Heart left ventricle (tissue), 16 donors: ENCODE measurements at regions not wholly inside any gene's neighbourhood (a gene's known extent, or its start where the extent isn't known, plus 50 kb on each side); places are given as distances from the start of the nearest gene placed in this dataset.

Source experiments
- ATAC-seq, 4 donors: fragments of 200-7000 bp; cut with Tn5 transposase; one replicate each; pipeline ENCODE4 v1.9.1; 2020 to 2022; ENCODE audit warnings: moderate library complexity in 4 of 4, mild to moderate bottlenecking in 3 of 4, moderate number of reproducible peaks in 1 of 4
- DNase-seq, 5 donors: peaks; one replicate each; pipeline ENCODE4 v3.0.0-alpha.2; 2020
- H3K27ac ChIP-seq, 12 donors: fragments of 200-600 bp; sonication (generic) in 4 of 12; one replicate each; pipeline versions ENCODE4 v1.5.0 to v1.8.0; 2016 to 2022; ENCODE audit warnings: mild to moderate bottlenecking in 2 of 12
- H3K27me3 ChIP-seq, 9 donors: fragments of 200-600 bp; sonication (generic) in 2 of 9; one replicate each; pipeline versions ENCODE4 v1.5.1 to v1.8.0; 2016 to 2022; ENCODE audit warnings: mild to moderate bottlenecking in 3 of 9
- H3K36me3 ChIP-seq, 9 donors: fragments of 200-600 bp; sonication (generic) in 2 of 9; one replicate each; pipeline versions ENCODE4 v1.5.0 to v1.8.0; 2018 to 2022; ENCODE audit warnings: mild to moderate bottlenecking in 2 of 9
- H3K4me1 ChIP-seq, 12 donors: fragments of 200-600 bp; sonication (generic) in 4 of 12; one replicate each; pipeline versions ENCODE4 v1.5.0 to v1.8.0; 2016 to 2022; ENCODE audit warnings: mild to moderate bottlenecking in 3 of 12
- H3K4me3 ChIP-seq, 12 donors: fragments of 200-600 bp; sonication (generic) in 4 of 12; one replicate each; pipeline versions ENCODE4 v1.5.0 to v1.8.0; 2017 to 2022; ENCODE audit warnings: mild to moderate bottlenecking in 9 of 12, moderate library complexity in 4 of 12
- H3K9me3 ChIP-seq, 12 donors: fragments of 200-600 bp; sonication (generic) in 4 of 12; one replicate each; pipeline versions ENCODE4 v1.5.0 to v1.8.0; 2016 to 2022; ENCODE audit warnings: mild to moderate bottlenecking in 1 of 12
- CTCF ChIP-seq, 12 donors: fragments of 200-600 bp; sonication (generic) in 4 of 12; IDR thresholded peaks; one replicate each; pipeline versions ENCODE4 v1.5.0 to v1.8.0; 2018 to 2022; ENCODE audit warnings: antibody characterized with exemption in 12 of 12, mild to moderate bottlenecking in 5 of 12
- POLR2A ChIP-seq, 2 donors: fragments of 450-650 bp; IDR thresholded peaks; one replicate each; pipeline ENCODE4 v1.6.1; 2017; ENCODE audit warnings: antibody characterized with exemption in 2 of 2, mild to moderate bottlenecking in 2 of 2, moderate library complexity in 2 of 2
- WGBS, 4 donors: extraction: QIAGEN DNeasy Blood & Tissue Kit in 2 of 4; methylation state at CpG; one replicate each; pipeline versions ENCODE4 v1.1.5 to v1.1.7; 2013 to 2018; 5-methylcytosine and 5-hydroxymethylcytosine counted together
- intact Hi-C, 10 donors: fragments of 100-400 bp; cut with DNase I; formaldehyde crosslinking; loops; one replicate each; pipeline versions ENCODE4 v1.11.1 to v1.14.2; 2022
- donor health status: ischemic (EF 13 %, LVEDD 7.1; RV severe dilation, severe dysfunction).
- donor health status: healthy with polysubstance abuse.
- donor health status: DM: no; HTN: yes; CAD: no.
- donor health status: DM: no; HTN: no; CAD: no.
- donor health status: ischemic (EF 25% LVEDD 6.9; RV normal size, moderate dysfunction).
- donor health status: ischemic (EF 25% LVEDD 5.7; RV mildly dilated, moderate dysfunction).
- donor health status: healthy.
- donor health status: DM: yes; HTN: yes; CAD: no.
- donor health status: ischemic (EF 35%, LVEDD 5.7; RV mildly dilated, moderate dysfunction).
- donor health status: nonischemic (EF 11% LVEDD 7.7; RV severe dilation, severe dysfunction).
- donor health status: DM: yes; HTN: yes; CAD: no.
- donor health status: PGD.
- donor health status: ischemic (EF 29% LVEDD 5.4; RV normal size, mild dysfunction).
- donor health status: nonischemic (EF 23%, LVEDD 6.1; RV moderate dilation, normal function).

GRCh38 chr14:71388862-71389261, 481.6 kb downstream of the PCNX1 start:
- no peaks in the 10 kb centered on the region for H3K9me3 ChIP-seq
- no peak overlapping the region for H3K27ac ChIP-seq
- H3K4me1 ChIP-seq, result peaks cover 0 to 2% (median 0%) of the 10 kb centered on the region in 12 donors
- H3K27me3 ChIP-seq, result no peaks in the 10 kb centered on the region
- DNase-seq (no peak), ATAC-seq (no peak)
- WGBS, 4 donors, result 88 to 96% (median 94%) methylated on average over 4 of the region's 4 CpGs
- TF ChIP-seq CTCF (IDR thresholded peaks at IDR 0.05), result no peak
- no peak for TF ChIP-seq POLR2A (IDR thresholded peaks at IDR 0.05)
- intact Hi-C loops, result no loop called here
- H3K36me3 ChIP-seq, result no peaks in the 10 kb centered on the region
- no peak overlapping the region for H3K4me3 ChIP-seq

- no peak overlapping the region for H3K4me3 ChIP-seq
- TF ChIP-seq CTCF (IDR thresholded peaks at IDR 0.05) (no peak), POLR2A (IDR thresholded peaks at IDR 0.05) (no peak)
- H3K9me3 ChIP-seq, result no peaks in the 10 kb centered on the region
- no peaks in the 10 kb centered on the region for H3K27me3 ChIP-seq
- DNase-seq (no peak), ATAC-seq (no peak)
- intact Hi-C loops, result no loop called here
- no peak overlapping the region for H3K27ac ChIP-seq
- H3K4me1 ChIP-seq, result peaks cover 0 to 12% (median 0%) of the 10 kb centered on the region in 12 donors
- WGBS, 4 donors, result 63 to 74% (median 69%) methylated on average over 2 of the region's 2 CpGs
- no peaks in the 10 kb centered on the region for H3K36me3 ChIP-seq
These were observed 487.1 kb downstream of the PCNX1 start for GRCh38 chr14:71394386-71394785.

GRCh38 chr14:71395151-71395604, 487.9 kb downstream of the PCNX1 start:
- DNase-seq (no peak), ATAC-seq (no peak)
- H3K36me3 ChIP-seq, result no peaks in the 10 kb centered on the region
- no peak for TF ChIP-seq POLR2A (IDR thresholded peaks at IDR 0.05)
- TF ChIP-seq CTCF (IDR thresholded peaks at IDR 0.05), result no peak
- 89 to 94% (median 92%) methylated on average over 5 of the region's 5 CpGs for WGBS, 4 donors
- peaks cover 0 to 20% (median 0%) of the 10 kb centered on the region in 12 donors for H3K4me1 ChIP-seq
- no peaks in the 10 kb centered on the region for H3K27me3 ChIP-seq
- intact Hi-C loops, result no loop called here
- no peaks in the 10 kb centered on the region for H3K9me3 ChIP-seq
- no peak overlapping the region for H3K27ac ChIP-seq
- H3K4me3 ChIP-seq, result no peak overlapping the region

- H3K4me3 ChIP-seq, result no peak overlapping the region
- 92 to 100% (median 97%) methylated on average over 2 of the region's 2 CpGs for WGBS, 4 donors
- H3K4me1 ChIP-seq, result peaks cover 0 to 25% (median 0%) of the 10 kb centered on the region in 12 donors
- TF ChIP-seq CTCF (IDR thresholded peaks at IDR 0.05), result no peak
- TF ChIP-seq POLR2A (IDR thresholded peaks at IDR 0.05), result no peak
- no peak overlapping the region for H3K27ac ChIP-seq
- ATAC-seq, result no peak
- no peaks in the 10 kb centered on the region for H3K9me3 ChIP-seq
- H3K36me3 ChIP-seq, result no peaks in the 10 kb centered on the region
- no peak for DNase-seq
- intact Hi-C loops, result no loop called here
- no peaks in the 10 kb centered on the region for H3K27me3 ChIP-seq
These were observed 488.4 kb downstream of the PCNX1 start for GRCh38 chr14:71395636-71396035.
